ENCODE measurements at regions not wholly inside any gene's neighbourhood (a gene's known extent, or its start where the extent isn't known, plus 50 kb on each side); places are given as distances from the start of the nearest gene placed in this dataset.

DNA sequence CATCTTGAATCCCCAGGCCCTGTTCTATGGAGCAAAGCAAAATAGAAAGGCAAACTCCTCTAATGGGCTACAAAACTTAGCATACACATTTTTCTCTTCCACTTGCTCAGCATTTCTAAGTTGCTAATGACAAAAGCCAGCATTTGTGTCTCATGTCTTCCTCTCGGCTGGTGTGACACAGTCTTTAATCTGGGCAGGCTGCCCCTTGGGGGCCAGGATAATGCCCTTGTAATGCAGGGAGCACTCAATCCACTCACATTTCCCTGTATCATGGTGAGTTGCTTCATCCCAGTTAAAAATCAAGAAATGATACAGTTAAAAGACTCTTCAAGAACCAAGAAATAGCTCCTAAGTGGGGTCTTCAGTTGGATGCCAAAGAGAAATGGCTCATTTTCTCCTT lies 109.1 kb upstream of the FBXO11 start:
- Histone ChIP-seq H3K36me3 (no peaks in the 10 kb centered on the region), H3K4me1 (no peaks in the 10 kb centered on the region), H3K4me3 (no peak overlapping the region), H3K27ac (no peak overlapping the region), H3K27me3 (no peaks in the 10 kb centered on the region), H3K9me3 (peaks cover 0 to 6% (median 0%) of the 10 kb centered on the region in 3 donors)
- DNase-seq = no peak
- TF ChIP-seq, protein P1, sequence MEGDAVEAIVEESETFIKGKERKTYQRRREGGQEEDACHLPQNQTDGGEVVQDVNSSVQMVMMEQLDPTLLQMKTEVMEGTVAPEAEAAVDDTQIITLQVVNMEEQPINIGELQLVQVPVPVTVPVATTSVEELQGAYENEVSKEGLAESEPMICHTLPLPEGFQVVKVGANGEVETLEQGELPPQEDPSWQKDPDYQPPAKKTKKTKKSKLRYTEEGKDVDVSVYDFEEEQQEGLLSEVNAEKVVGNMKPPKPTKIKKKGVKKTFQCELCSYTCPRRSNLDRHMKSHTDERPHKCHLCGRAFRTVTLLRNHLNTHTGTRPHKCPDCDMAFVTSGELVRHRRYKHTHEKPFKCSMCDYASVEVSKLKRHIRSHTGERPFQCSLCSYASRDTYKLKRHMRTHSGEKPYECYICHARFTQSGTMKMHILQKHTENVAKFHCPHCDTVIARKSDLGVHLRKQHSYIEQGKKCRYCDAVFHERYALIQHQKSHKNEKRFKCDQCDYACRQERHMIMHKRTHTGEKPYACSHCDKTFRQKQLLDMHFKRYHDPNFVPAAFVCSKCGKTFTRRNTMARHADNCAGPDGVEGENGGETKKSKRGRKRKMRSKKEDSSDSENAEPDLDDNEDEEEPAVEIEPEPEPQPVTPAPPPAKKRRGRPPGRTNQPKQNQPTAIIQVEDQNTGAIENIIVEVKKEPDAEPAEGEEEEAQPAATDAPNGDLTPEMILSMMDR (IDR thresholded peaks at IDR 0.05) = no peak
- intact Hi-C loops (cut with DNase I; ENCODE audit: low total_unique reads) = no loop called here

DNA sequence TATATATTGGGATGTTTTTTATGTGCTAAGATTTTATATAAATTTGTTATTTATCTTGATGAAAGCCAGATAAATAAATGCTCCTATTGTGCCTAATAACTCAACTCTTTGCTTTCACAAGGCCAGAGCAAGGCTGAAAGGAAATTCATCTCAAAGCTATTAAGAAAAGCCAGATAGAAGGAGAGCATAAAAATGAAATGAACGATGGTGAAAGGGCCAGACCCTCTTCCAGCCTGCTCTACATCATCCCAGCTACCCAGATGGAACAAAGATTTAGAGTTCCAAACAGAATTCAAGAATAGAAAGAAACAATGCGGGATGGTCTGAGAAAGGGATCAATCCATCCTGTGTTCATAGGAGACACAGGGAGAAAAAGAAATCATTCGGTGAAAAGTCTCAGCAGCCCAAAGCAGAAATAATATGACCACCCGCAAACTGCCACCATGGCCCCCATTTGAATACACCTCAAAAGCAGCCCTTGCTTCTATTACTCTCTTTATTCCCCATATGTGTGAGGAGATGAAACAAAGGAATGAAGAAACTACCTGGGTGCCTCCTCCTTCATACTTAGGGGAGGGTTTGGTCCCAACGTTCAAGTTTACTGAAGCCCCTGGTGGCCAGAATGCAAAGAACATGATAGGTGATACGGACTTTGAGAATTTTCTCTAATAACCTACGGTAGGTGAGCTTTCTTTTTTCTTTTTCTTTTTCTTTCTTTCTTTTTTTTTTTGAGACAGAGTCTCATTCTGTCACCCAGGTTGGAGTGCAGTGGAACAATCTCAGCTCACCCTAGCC lies 110.1 kb upstream of the FBXO11 start:
- no peak overlapping the region for H3K4me3 ChIP-seq
- peaks cover 0 to 6% (median 0%) of the 10 kb centered on the region in 3 donors for H3K9me3 ChIP-seq
- H3K27ac ChIP-seq = no peak overlapping the region
- intact Hi-C loops (cut with DNase I; ENCODE audit: low total_unique reads) = no loop called here
- H3K36me3 ChIP-seq = no peaks in the 10 kb centered on the region
- no peak for DNase-seq
- no peaks in the 10 kb centered on the region for H3K27me3 ChIP-seq
- TF ChIP-seq, protein P1 (IDR thresholded peaks at IDR 0.05) = no peak
- no peaks in the 10 kb centered on the region for H3K4me1 ChIP-seq

DNA sequence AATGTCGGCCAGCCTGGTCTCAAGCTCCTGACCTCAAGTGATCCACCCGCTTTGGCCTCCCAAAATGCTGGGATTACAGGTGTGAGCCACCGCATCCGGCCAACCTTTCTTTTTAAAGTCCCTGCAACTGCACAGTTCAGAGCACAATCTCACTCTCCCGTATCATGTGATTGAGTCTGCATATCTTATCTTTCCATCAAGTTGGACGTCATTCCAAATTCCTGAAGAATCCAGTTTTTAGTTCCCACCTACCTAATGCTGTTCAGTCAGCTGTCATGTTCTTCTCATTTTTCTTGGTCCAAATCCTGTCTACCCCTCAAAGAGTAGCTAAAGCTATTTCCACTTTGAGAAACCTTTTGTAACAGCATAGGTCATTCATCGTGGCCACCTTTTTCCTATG lies 110.8 kb upstream of the FBXO11 start:
- TF ChIP-seq, protein P1 (IDR thresholded peaks at IDR 0.05) = no peak
- intact Hi-C loops (cut with DNase I; ENCODE audit: low total_unique reads) = no loop called here
- H3K4me1 ChIP-seq = no peaks in the 10 kb centered on the region
- H3K27me3 ChIP-seq = no peaks in the 10 kb centered on the region
- DNase-seq = no peak
- H3K36me3 ChIP-seq = no peaks in the 10 kb centered on the region
- H3K27ac ChIP-seq = no peak overlapping the region
- peaks cover 0 to 6% (median 0%) of the 10 kb centered on the region in 3 donors for H3K9me3 ChIP-seq
- H3K4me3 ChIP-seq = no peak overlapping the region

DNA sequence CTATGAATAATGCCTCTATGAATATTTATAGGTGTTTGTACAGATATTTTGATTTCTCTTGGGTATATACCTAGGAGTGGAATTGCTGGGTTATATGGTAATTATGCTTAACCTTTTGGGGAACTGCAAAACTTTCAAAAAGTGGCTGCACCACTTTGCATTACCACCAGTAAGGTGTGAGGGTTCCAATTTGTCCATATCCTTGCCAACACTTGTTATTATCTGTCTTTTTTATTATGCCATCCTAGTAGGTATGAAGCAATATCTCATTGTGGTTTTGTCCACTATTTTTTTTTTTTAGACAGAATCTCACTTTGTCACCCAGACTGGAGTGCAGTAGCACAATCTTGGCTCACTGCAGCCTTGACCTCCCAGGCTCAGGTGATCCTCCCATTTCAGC lies 112.2 kb upstream of the FBXO11 start:
- intact Hi-C loops (cut with DNase I; ENCODE audit: low total_unique reads) = no loop called here
- Histone ChIP-seq H3K9me3 (peaks cover 0 to 6% (median 0%) of the 10 kb centered on the region in 3 donors), H3K4me1 (no peaks in the 10 kb centered on the region), H3K4me3 (no peak overlapping the region), H3K36me3 (no peaks in the 10 kb centered on the region), H3K27me3 (no peaks in the 10 kb centered on the region), H3K27ac (no peak overlapping the region)
- TF ChIP-seq, protein P1 (IDR thresholded peaks at IDR 0.05) = no peak
- DNase-seq = no peak

DNA sequence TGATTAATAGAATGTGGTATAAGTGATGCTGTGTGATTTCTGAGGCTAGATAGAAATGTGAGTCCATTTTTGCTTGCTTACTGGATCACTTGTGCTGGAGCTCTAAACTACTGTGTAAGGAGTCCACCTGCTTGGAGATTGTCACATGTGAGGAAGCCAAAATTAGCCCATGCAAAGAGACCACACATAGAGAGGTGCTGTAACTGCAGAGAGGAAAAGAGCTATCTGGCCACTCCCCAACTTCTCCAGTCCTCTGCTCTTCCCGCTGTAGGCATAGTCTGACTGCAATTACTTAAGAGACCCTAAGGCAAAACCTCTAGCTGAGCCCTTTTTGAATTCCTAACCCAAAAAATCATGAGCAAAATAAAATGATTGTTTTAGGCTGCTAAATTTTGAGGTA lies 120.6 kb upstream of the FBXO11 start:
- Histone ChIP-seq H3K36me3 (no peaks in the 10 kb centered on the region), H3K27me3 (no peaks in the 10 kb centered on the region), H3K4me1 (no peaks in the 10 kb centered on the region), H3K9me3 (no peaks in the 10 kb centered on the region), H3K27ac (no peak overlapping the region), H3K4me3 (no peak overlapping the region)
- intact Hi-C loops (cut with DNase I; ENCODE audit: low total_unique reads) = no loop called here
- no peak for DNase-seq
- TF ChIP-seq, protein P1 (IDR thresholded peaks at IDR 0.05) = no peak

Measured in tibial artery (tissue), 4 donors.